NCI-H748 treated with DMSO at 0.1 percent for 48 hours (cell line): ENCODE measurements at regions not wholly inside any gene's neighbourhood (a gene's known extent, or its start where the extent isn't known, plus 50 kb on each side); places are given as distances from the start of the nearest gene placed in this dataset.
"Not testable (repeated sequence)": the region's sequence is repeated elsewhere in the genome, so short reads cannot be mapped to it uniquely, and the experiment has no call there.

Experiments used
- DNase-seq: peaks from one replicate; lab custom pipeline; 2025; lab: John Stamatoyannopoulos, UW

GRCh38 chr21:28418726-28419514, 573.8 kb downstream of the LTN1 start:
- DNase-seq: no peak

GRCh38 chr21:28410256-28410655, 582.4 kb downstream of the LTN1 start:
- no peak for DNase-seq

GRCh38 chr21:28402616-28402989, 590.1 kb downstream of the LTN1 start:
- DNase-seq: no peak

- no peak for DNase-seq
These were observed 595.6 kb downstream of the LTN1 start for GRCh38 chr21:28397040-28397439.

- no peak for DNase-seq
These were observed 596.3 kb downstream of the LTN1 start for GRCh38 chr21:28396421-28396820.

- DNase-seq: no peak
These were observed 599.4 kb downstream of the LTN1 start for GRCh38 chr21:28393279-28393678.

- no peak for DNase-seq
These were observed 600.5 kb downstream of the LTN1 start for GRCh38 chr21:28391938-28392849.

GRCh38 chr21:28387220-28387619, 605.5 kb downstream of the LTN1 start:
- DNase-seq: no peak

GRCh38 chr21:28385845-28386244, 606.8 kb downstream of the LTN1 start:
- no peak for DNase-seq

- DNase-seq: not testable (repeated sequence)
These were observed 611.5 kb downstream of the LTN1 start for GRCh38 chr21:28381000-28381745.

- no peak for DNase-seq
These were observed 612.4 kb downstream of the LTN1 start for GRCh38 chr21:28380241-28380640.

- DNase-seq: no peak
These were observed 614.7 kb downstream of the LTN1 start for GRCh38 chr21:28378026-28378425.

GRCh38 chr21:28375708-28376385, 616.8 kb downstream of the LTN1 start:
- no peak for DNase-seq

- no peak for DNase-seq
These were observed 617.8 kb downstream of the LTN1 start for GRCh38 chr21:28374881-28375280.

GRCh38 chr21:28371713-28372112, 621.0 kb downstream of the LTN1 start:
- DNase-seq: no peak

- DNase-seq: no peak
These were observed 633.4 kb downstream of the LTN1 start for GRCh38 chr21:28359300-28359699.

- DNase-seq: no peak
These were observed 634.0 kb downstream of the LTN1 start for GRCh38 chr21:28358702-28359101.

- no peak for DNase-seq
These were observed 634.5 kb downstream of the LTN1 start for GRCh38 chr21:28358170-28358569.

GRCh38 chr21:28357743-28358142, 634.9 kb downstream of the LTN1 start:
- DNase-seq: no peak

- no peak for DNase-seq
These were observed 636.3 kb downstream of the LTN1 start for GRCh38 chr21:28356422-28356821.

GRCh38 chr21:28345934-28346333, 646.7 kb downstream of the LTN1 start:
- DNase-seq: no peak

- DNase-seq: no peak
These were observed 647.7 kb downstream of the LTN1 start for GRCh38 chr21:28344985-28345384.
